Amniotic stem cell (primary cell): ENCODE measurements at regions not wholly inside any gene's neighbourhood (a gene's known extent, or its start where the extent isn't known, plus 50 kb on each side); places are given as distances from the start of the nearest gene placed in this dataset.

ENCODE experiments used
- DNase-seq: peaks from one replicate; lab custom pipeline; 2025; lab: John Stamatoyannopoulos, UW

DNA sequence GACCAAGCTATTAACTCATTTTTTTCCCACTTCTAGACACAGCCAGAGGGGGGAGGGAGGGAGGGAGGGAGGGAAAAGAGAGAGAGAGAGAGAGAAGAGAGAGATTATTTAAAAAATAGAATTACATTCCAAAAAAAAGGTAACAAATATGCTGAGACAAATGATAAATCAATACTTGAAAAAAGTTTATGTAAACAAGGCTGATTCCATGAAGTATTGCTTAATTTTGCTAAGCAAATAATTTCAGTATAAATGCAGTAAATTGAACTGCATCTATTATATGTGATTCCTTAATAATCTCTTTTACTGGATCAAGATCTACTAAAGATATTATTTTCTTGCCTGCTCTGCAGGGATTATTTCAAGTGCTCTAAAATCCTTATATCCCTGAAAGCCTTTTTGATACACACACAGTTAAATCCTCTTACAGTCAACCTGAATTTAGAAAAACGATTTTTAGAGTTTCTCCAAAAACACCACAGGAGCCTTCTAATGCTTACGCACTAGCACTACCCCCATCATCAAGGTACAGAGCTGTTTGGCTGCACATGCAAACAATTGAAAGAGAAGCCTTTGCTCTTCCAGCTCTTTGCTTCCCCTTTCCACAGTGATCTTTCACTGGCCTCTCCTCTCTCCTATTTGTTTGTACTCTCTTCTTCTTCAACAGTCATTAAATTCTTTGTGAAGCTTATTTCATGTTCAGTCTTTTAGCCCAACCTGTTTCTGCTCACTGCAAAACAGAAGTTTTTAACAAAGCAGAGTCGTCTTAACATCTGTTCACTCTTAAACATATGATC is 426.3 kb upstream of the FAM241A start:
- no peak for DNase-seq

GRCh38 chr4:111720866-111721265 is 424.4 kb upstream of the FAM241A start:
- no peak for DNase-seq

GRCh38 chr4:111722213-111722720 is 423.0 kb upstream of the FAM241A start:
- no peak for DNase-seq

GRCh38 chr4:111736516-111736915 is 408.7 kb upstream of the FAM241A start:
- no peak for DNase-seq

DNA sequence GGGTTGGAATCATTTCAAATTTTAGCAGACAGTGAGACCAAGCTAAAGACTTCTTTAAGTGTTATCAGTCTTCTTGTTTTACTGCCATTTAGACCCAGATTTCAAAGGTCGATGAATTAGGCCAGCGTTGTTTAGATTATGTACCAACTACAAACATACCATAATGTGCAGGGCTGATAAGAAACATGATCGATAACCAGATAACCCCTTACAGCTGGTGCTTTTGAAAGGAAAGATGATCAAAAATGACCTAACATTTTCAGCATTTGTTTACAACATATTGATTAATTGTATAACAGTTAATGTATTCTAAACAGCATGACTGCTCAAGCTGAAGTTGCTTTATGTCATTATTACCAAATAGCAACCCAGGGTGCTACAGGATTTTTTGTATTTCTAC is 400.4 kb upstream of the FAM241A start:
- DNase-seq = no peak

- DNase-seq = no peak
Measured at GRCh38 chr4:111748157-111748556, 397.1 kb upstream of the FAM241A start.

DNA sequence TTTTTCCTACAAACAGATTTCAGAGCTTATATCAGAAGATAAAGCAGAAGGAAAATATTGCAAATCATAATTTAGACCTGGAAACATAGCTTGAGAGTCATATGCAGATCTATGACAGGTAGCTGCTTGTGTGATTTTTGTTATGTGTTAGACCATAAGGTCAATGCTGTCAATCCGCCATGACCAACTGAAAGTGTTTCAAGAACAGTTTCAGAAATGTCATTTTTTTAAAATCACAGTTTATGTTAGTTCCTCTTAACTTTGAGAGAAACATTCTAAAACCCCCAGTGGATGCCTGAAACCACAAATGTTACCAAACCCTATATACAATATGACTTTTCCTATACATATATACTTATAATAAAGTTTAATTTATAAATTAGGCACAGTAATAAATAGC is 391.3 kb upstream of the FAM241A start:
- DNase-seq = no peak

DNA sequence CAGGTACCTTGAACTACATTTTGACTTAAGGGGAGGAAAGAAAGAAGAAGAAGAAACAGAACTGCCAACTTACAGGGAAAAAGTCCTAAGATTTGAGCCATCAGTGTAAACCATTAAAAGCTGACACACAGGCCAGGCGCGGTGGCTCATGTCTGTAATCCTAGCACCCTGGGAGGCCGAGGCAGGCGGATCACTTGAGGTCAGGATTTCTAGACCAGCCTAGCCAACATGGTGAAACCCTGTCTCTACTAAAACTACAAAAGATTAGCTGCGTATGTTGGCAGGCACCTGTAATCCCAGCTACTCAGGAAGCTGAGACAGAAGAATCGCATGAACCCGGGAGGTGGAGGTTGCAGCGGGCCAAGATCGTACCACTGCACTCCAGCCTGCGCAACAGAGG is 389.7 kb upstream of the FAM241A start:
- DNase-seq = no peak

DNA sequence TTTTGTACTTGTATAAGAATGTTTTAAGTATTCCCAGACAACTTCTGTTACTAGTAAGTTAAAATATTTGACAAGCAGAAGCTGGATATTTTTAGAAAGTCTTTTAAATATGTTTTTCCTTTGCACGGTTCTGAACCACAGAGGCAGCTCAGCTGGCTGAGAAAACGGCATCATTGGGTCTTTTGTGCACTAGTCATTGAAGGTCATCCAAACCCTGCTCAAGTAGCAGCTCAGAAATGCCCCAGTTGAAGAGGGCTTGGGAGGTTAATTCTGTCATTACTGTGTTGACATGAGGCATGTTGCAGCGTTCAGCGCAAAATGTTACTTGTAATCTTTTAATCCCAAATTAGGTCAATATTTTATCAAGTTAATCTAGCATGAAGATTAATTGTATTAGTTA is 383.7 kb upstream of the FAM241A start:
- no peak for DNase-seq

GRCh38 chr4:111770514-111770913 is 374.7 kb upstream of the FAM241A start:
- DNase-seq = no peak

GRCh38 chr4:111773858-111774257 is 371.4 kb upstream of the FAM241A start:
- no peak for DNase-seq

- DNase-seq = no peak
Measured at GRCh38 chr4:111775556-111776297, 369.5 kb upstream of the FAM241A start.

- no peak for DNase-seq
Measured at GRCh38 chr4:111776561-111776960, 368.7 kb upstream of the FAM241A start.

DNA sequence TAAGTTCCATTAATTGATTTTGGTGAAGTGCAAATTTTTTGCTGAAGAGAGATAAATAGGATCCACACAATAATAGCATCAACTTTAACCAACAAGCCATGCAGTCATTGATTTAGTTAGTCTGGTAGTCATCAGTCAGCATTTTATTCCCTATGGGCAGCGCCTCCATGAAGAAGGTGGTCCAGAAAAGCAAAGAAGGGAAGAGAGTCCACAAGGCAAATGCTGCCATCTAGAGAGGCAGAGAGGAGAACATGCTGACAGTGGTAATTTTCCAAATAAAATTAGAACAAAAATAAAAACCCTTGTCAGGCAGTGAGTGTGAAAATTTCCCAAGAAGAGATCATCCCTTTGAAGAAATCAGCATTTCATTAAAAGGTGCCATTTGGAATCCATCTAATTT is 366.7 kb upstream of the FAM241A start:
- DNase-seq = no peak

DNA sequence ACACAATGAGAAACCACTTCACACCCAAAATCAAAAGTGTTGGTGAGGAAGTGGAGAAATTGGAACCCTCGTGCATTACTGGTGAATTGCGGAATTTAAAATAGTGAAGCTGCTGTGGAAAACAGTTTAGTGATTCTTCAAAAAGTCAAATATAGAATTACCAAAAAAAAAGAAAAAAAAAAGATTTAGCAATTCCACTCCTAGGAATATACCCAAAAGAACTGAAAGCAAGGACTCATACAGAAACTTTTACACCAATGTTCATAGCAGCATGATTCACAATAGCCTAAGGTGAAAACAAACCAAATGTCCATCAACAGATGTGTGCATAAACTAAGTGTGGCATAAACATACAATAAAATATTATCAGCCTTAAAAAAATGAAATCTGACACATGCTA is 364.3 kb upstream of the FAM241A start:
- DNase-seq = no peak

- DNase-seq = no peak
Measured at GRCh38 chr4:111781611-111782010, 363.6 kb upstream of the FAM241A start.

DNA sequence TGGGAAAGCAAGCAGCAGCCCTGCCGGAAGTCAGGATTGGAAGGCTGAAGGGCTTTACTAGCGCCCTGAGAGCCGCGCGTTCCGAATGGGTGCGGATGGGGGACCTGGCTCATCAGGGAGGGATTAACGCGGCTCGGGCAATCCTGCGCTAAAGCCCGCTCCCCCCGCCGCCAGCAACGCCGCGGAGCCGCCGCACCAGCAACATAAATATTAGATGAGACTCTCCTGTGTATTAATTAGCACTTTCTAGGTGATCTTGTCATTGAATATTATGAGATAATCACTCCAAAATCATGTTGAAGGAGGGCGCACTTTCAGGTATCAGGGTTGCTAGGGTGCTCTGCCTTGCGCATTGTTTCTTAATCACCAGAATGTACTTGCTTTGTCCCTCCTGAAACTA is 357.2 kb upstream of the FAM241A start:
- DNase-seq = no peak

DNA sequence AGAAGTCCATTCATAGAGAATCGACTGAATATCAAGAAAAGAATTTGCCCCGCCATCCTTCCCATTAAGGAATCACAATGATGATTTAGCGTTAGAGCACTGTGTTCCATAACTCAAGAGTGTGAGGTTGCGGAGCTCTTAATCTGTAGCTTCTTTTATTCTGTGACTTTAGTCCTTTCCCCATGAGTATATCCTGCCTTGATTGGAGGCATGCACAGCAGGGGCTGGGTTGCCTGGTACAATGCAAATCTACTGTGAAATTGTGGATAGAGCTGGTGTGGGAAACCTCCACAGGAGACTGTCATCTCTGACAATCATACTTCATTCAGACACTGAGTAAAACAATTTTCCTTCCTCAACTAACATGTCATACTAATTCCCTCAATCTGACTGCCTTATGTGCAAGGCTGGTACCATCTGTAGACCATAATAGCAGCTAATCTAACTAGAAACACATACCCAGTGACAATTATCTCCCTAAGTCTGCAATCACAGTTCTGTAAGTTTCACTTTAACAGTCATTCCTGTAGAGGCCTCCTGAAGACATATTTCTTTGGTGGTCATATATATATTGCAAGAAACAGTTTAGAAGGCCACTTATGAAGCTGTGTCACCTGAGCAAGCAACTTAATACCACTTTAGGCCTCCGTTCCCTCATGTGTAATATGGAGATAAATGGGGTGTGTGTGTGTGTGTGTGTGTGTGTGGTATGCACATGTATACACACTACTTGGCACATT is 355.2 kb upstream of the FAM241A start:
- no peak for DNase-seq

GRCh38 chr4:111792632-111793031 is 352.6 kb upstream of the FAM241A start:
- DNase-seq = no peak

DNA sequence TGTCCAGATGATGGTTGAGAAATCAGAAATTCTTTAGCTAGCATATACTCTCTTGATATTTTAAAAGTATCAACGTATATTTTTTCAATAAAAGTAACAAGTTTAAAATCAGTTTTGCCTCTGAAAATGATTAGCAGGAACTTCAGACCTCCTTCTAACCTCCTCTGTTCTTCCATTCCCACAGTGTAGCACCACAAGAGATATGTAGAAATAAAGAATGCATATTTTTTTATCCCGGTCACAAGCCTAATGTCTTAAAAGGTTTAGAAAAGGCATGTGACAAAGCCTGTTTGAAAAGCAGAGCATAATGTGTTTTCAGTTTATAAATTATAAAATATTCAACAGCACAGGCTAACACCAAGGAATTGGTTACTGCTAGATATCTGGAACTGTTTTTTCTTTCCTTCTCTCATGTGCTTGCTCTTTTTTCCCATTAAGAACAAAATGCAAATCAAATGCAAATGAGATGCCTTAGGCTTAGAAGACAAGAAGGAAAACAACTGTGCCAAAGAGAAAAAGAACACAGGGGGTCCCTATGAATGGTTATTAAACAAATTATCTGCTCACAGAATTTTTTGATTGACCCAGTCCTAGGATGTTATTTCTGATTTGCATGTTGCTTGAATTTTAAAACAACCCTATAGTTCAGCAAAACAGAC is 351.7 kb upstream of the FAM241A start:
- DNase-seq = no peak

GRCh38 chr4:111797455-111798163 is 347.6 kb upstream of the FAM241A start:
- DNase-seq = no peak
